ENCODE measurements at regions not wholly inside any gene's neighbourhood (a gene's known extent, or its start where the extent isn't known, plus 50 kb on each side); places are given as distances from the start of the nearest gene placed in this dataset.
A peak's percentile ranks its signal among the peaks of the same experiment; 100 is the strongest.

GRCh38 chr5:173823721-173824567, 64.2 kb upstream of the CPEB4 start (continued):
- TF ChIP-seq CREM (IDR thresholded peaks at IDR 0.05): peak; percentile 89
- TF ChIP-seq CREM (CRISPR knock-in tag; IDR thresholded peaks at IDR 0.05): no peak
- 0 out of 2 replicates have a peak, but pooled peaks have one; percentile 70 for TF ChIP-seq MXD4 (CRISPR knock-in tag; IDR thresholded peaks at IDR 0.05)
- TF ChIP-seq MXI1 (IDR thresholded peaks at IDR 0.05; ENCODE audit: borderline replicate concordance, low read depth, low read length): peak; percentile 54; the same call in 1 of the 3 replicates
- TF ChIP-seq ZGPAT (CRISPR knock-in tag; IDR thresholded peaks at IDR 0.05): peak; percentile 96
- 0 out of 2 replicates have a peak, but pooled peaks have one; percentile 16 for TF ChIP-seq STAT5B (CRISPR knock-in tag; IDR thresholded peaks at IDR 0.05)
- peak; percentile 72 for TF ChIP-seq ZFY (CRISPR knock-in tag; IDR thresholded peaks at IDR 0.05)
- TF ChIP-seq ZBTB26 (CRISPR knock-in tag; IDR thresholded peaks at IDR 0.05; ENCODE audit: borderline replicate concordance): no peak
- no peak for TF ChIP-seq ZNF414 (CRISPR knock-in tag; IDR thresholded peaks at IDR 0.05)
- TF ChIP-seq ZNF3 (CRISPR knock-in tag; IDR thresholded peaks at IDR 0.05): no peak; the same call in 1 of the 2 replicates
- 0 out of 2 replicates have a peak, but pooled peaks have one; percentile 69 for TF ChIP-seq MTA1 (CRISPR knock-in tag; IDR thresholded peaks at IDR 0.05; ENCODE audit: borderline replicate concordance)
- TF ChIP-seq POLR2G (IDR thresholded peaks at IDR 0.05; ENCODE audit: low read depth, low read length): peak; percentile 64
- TF ChIP-seq BCL6 (CRISPR knock-in tag; IDR thresholded peaks at IDR 0.05): peak; percentile 95
- peak; percentile 66; the same call in 1 of the 2 replicates for TF ChIP-seq ZBTB25 (CRISPR knock-in tag; IDR thresholded peaks at IDR 0.05)
- TF ChIP-seq SKI (IDR thresholded peaks at IDR 0.05; ENCODE audit: partially characterized antibody): peak; percentile 89
- TF ChIP-seq HNRNPH1 (optimal IDR thresholded peaks at IDR 0.05; ENCODE audit: low read depth, low read length): no peak
- no peak for TF ChIP-seq RARG (CRISPR knock-in tag; IDR thresholded peaks at IDR 0.05; ENCODE audit: low read depth)
- TF ChIP-seq ZBTB21 (CRISPR knock-in tag; IDR thresholded peaks at IDR 0.05): no peak
- peak; percentile 84; the same call in 1 of the 2 replicates for TF ChIP-seq EHMT2 (IDR thresholded peaks at IDR 0.05; ENCODE audit: borderline replicate concordance, low read depth, low read length)
- TF ChIP-seq ZNF460 (CRISPR knock-in tag; IDR thresholded peaks at IDR 0.05; ENCODE audit: borderline replicate concordance): peak; percentile 64; the same call in 1 of the 2 replicates
- TF ChIP-seq ZNF746 (CRISPR knock-in tag; IDR thresholded peaks at IDR 0.05): peak; percentile 90
- TF ChIP-seq JDP2 (CRISPR knock-in tag; IDR thresholded peaks at IDR 0.05; ENCODE audit: borderline replicate concordance): no peak; the same call in 1 of the 2 replicates
- peak; percentile 90 for TF ChIP-seq HOXA3 (CRISPR knock-in tag; IDR thresholded peaks at IDR 0.05)
- TF ChIP-seq SP1 (IDR thresholded peaks at IDR 0.05): no peak
- TF ChIP-seq SP1 (CRISPR knock-in tag; IDR thresholded peaks at IDR 0.05): 0 out of 2 replicates have a peak, but pooled peaks have one; percentile 21
- TF ChIP-seq TEAD2 (CRISPR knock-in tag; IDR thresholded peaks at IDR 0.05): no peak
- TF ChIP-seq MIXL1 (CRISPR knock-in tag; IDR thresholded peaks at IDR 0.05): peak; percentile 86; the same call in 1 of the 2 replicates

Data from HepG2 (cell line).